ENCODE measurements at regions not wholly inside any gene's neighbourhood (a gene's known extent, or its start where the extent isn't known, plus 50 kb on each side); places are given as distances from the start of the nearest gene placed in this dataset.

DNA sequence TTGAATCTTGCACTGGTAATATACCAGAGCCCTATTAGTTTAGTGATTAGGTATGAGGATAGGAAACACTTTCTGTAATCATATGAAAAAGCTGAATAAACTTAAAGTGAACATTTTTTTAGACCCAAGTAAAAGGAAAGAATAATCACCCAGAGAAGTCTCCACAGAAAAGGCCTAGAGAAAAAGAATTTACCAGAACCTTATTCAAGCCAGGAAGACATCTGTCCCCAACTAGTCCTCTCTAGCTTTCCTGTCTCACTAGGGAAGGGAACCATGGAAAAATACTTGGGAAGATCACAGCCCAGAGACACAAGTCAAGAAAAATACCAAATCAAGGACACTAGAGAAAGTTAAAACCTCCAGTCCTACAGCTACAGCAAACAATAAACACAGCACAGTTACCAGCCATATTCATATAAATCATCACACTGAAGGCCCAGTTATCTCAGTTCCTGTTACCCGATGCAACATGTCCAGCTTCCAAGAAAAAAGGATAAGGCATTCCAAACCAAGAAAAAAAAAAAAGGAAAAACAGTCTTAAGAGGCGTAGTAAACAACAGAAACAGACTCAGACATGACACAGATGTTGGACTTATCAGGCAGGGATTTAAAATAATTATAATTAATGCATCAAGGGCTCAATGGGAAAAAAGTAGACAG, 461.5 kb downstream of the IRS1 start:
- no peak overlapping the region for H3K27ac Mint-ChIP-seq (ENCODE audit: low read depth, unreplicated experiment)
- no peak overlapping the region for H3K4me3 Mint-ChIP-seq (ENCODE audit: unreplicated experiment)
- CTCF ChIA-PET: interaction anchor here (0.5 kb wide), 1 partner anchor 11 kb away, joined by 3 read pairs; no protein-coding TSS in a partner anchor
- H3K9me3 Mint-ChIP-seq (ENCODE audit: unreplicated experiment): no peaks in the 10 kb centered on the region
- H3K36me3 Mint-ChIP-seq (ENCODE audit: insufficient read depth, unreplicated experiment): no peaks in the 10 kb centered on the region
- POLR2A ChIA-PET: no interaction called here
- TF ChIP-seq, protein P1, sequence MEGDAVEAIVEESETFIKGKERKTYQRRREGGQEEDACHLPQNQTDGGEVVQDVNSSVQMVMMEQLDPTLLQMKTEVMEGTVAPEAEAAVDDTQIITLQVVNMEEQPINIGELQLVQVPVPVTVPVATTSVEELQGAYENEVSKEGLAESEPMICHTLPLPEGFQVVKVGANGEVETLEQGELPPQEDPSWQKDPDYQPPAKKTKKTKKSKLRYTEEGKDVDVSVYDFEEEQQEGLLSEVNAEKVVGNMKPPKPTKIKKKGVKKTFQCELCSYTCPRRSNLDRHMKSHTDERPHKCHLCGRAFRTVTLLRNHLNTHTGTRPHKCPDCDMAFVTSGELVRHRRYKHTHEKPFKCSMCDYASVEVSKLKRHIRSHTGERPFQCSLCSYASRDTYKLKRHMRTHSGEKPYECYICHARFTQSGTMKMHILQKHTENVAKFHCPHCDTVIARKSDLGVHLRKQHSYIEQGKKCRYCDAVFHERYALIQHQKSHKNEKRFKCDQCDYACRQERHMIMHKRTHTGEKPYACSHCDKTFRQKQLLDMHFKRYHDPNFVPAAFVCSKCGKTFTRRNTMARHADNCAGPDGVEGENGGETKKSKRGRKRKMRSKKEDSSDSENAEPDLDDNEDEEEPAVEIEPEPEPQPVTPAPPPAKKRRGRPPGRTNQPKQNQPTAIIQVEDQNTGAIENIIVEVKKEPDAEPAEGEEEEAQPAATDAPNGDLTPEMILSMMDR (IDR thresholded peaks at IDR 0.05; ENCODE audit: unreplicated experiment): no peak
- H3K4me1 Mint-ChIP-seq (ENCODE audit: insufficient read depth, unreplicated experiment): peaks cover 9% of the 10 kb centered on the region
- no peaks in the 10 kb centered on the region for H3K27me3 Mint-ChIP-seq (ENCODE audit: insufficient read depth, unreplicated experiment)
- intact Hi-C loops (cut with micrococcal nuclease): loop anchor here (10.0 kb wide), 1 partner anchor 457 kb away; the partner anchor contains the start of gene IRS1
- no peak for DNase-seq (ENCODE audit: unreplicated experiment)
- BruUV-seq (replicated peaks): no TSS peak

DNA sequence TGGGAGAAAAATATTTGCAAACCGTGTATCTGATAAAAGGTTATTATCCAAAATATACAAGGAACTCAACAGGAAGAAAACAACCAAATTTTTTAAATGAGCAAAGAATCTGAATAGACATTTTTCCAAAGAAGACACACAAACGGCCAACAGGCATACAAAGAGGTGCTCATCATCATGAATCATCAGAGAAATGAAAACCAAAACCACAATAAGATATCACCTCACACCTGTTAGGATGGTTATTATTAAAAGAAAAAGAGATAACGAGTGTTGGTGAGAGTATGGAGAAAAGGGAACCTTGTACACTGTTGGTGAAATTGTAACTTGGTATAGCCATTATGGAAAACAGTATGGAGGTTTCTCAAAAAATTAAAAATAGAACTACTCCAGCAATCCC, 463.3 kb downstream of the IRS1 start:
- ChIA-PET POLR2A (no interaction called here), CTCF (interaction anchor here (0.9 kb wide), 1 partner anchor 681 kb away, joined by 3 read pairs; no protein-coding TSS in a partner anchor)
- intact Hi-C loops (cut with micrococcal nuclease): loop anchor here (10.0 kb wide), 1 partner anchor 459 kb away; the partner anchor contains the start of gene IRS1
- H3K27me3 Mint-ChIP-seq (ENCODE audit: insufficient read depth, unreplicated experiment): no peaks in the 10 kb centered on the region
- no peaks in the 10 kb centered on the region for H3K9me3 Mint-ChIP-seq (ENCODE audit: unreplicated experiment)
- no peak overlapping the region for H3K27ac Mint-ChIP-seq (ENCODE audit: low read depth, unreplicated experiment)
- no peak for DNase-seq (ENCODE audit: unreplicated experiment)
- no peak overlapping the region for H3K4me3 Mint-ChIP-seq (ENCODE audit: unreplicated experiment)
- H3K36me3 Mint-ChIP-seq (ENCODE audit: insufficient read depth, unreplicated experiment): no peaks in the 10 kb centered on the region
- H3K4me1 Mint-ChIP-seq (ENCODE audit: insufficient read depth, unreplicated experiment): peaks cover 9% of the 10 kb centered on the region
- BruUV-seq (replicated peaks): no TSS peak
- TF ChIP-seq, protein P1 (IDR thresholded peaks at IDR 0.05; ENCODE audit: unreplicated experiment): no peak

DNA sequence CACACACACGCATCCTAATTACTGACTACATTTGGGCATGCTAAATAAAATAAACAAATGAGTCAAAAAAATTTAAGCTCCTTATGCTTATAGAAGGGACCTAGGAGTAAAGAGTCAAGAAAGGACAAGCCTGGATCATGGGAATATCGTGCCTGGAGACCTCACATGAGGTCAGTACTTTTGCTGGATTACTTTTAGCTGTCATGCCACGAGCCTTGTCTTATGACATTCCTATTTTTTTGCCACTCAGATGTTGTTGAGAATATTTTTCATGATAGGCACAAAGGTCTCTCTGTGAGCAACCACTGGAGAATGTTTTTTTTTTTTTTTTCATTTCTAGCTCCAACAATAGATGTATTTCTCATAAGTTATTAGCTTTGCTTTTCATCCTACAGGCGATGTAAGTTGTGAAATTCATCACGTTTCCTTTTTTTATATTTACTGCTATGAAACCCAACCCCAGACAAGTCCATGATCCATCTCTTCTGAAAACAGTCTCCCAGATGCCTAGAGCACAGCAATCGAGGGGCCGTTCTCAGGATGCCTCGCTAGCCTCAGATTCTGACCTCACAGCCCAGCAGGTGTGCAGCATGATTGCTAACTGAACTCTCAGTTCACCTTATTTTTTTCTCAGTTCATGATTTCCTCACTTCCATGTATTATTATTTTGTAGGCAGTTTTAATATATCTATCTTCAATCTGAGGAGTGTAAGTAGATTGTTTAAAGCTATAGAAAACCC, 464.5 kb downstream of the IRS1 start:
- CTCF ChIA-PET: interaction anchor here (0.9 to 1.2 kb wide), 2 partner anchors 11 to 682 kb away, joined by 3 read pairs; no protein-coding TSS in a partner anchor
- no peaks in the 10 kb centered on the region for H3K9me3 Mint-ChIP-seq (ENCODE audit: unreplicated experiment)
- no peak overlapping the region for H3K4me3 Mint-ChIP-seq (ENCODE audit: unreplicated experiment)

More for the DNA sequence above, 464.5 kb downstream of the IRS1 start:
- POLR2A ChIA-PET: interaction anchor here (0.7 kb wide), 1 partner anchor 16 kb away, joined by 3 read pairs; no protein-coding TSS in a partner anchor
- Mint-ChIP-seq H3K27ac (ENCODE audit: low read depth, unreplicated experiment) (no peak overlapping the region), H3K4me1 (ENCODE audit: insufficient read depth, unreplicated experiment) (peaks cover 9% of the 10 kb centered on the region), H3K27me3 (ENCODE audit: insufficient read depth, unreplicated experiment) (no peaks in the 10 kb centered on the region), H3K36me3 (ENCODE audit: insufficient read depth, unreplicated experiment) (no peaks in the 10 kb centered on the region)
- no peak for DNase-seq (ENCODE audit: unreplicated experiment)
- TF ChIP-seq, protein P1 (IDR thresholded peaks at IDR 0.05; ENCODE audit: unreplicated experiment): no peak
- intact Hi-C loops (cut with micrococcal nuclease): loop anchor here (10.0 kb wide), 1 partner anchor 460 kb away; the partner anchor contains the start of gene IRS1
- no TSS peak for BruUV-seq (replicated peaks)

Measured in MCF 10A (cell line).